HG02884 (cell line): ENCODE measurements at regions not wholly inside any gene's neighbourhood (a gene's known extent, or its start where the extent isn't known, plus 50 kb on each side); places are given as distances from the start of the nearest gene placed in this dataset.

Experiments
- ATAC-seq: cut with Tn5 transposase; IDR thresholded peaks from one replicate; pipeline ENCODE4 v1.9.1; 2021; ENCODE audit warnings: mild to moderate bottlenecking, moderate library complexity; ENCODE audit not compliant: unreplicated experiment

DNA sequence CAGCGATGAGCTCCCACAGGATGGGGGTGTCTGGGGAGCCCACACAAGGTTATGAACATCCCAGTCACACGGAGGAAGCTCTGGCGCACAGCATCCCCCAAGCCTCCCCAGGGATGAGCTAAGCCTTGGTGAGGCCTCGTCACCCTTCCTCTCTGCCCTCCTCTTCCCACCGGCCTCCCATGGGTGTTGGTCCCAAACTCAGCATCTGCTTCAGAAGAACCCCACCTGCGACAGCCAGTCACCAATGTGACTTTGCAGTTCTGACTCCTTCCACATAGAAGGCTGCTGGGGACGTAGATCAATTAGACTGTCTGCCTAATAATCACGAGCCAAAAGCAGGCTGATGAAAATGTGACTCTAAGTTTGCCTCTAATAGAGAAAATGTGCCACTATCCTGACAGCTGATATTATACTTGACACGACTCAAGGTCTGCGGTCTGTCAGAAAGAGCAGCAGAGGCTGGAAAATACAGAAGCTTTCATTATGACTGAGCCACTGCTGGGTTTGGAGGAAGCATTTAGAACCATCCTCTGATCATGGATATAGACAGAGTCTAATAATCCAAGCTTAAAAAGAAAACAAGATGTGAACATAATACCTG, 116.0 kb upstream of the PFKP start:
- peak; percentile 40 for ATAC-seq

DNA sequence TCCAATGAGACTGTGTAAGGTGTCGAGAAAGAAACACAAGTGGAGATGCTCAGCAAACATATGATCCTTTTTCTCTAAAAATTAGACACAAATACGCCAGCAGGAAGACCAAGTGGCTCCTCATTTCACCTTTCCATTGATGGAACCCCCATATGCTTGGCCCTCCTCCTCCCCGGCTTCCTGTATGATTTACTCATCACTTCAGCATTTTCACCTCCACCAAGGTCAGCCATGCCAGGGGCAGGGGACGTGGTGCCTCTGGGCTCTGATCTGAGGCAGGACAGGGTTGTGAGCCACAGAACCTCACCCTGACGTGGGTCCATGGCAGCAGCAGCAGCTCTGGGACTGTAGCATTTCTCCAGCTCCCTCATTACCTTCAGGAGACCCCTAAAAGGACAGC, 116.8 kb upstream of the PFKP start:
- ATAC-seq = no peak

DNA sequence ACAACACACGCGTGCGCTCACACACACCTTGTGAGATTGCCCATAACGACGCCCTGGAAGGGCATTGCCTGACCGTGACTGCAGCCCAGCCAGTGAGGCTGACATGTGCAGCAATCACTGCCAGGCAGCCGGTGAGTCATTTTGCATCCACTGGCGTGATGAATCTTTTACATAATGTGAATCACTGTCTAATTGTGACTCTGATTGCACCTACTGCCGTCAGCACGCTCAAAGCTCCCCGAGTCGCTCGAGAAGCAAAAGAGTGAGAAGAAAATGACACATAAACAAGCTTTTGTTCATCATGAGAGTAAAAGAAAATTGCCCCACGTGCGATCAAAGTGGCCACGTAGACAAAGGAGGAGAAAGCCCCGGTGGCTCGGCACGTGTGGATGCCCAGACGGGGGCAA, 117.4 kb upstream of the PFKP start:
- ATAC-seq = peak; percentile 50

DNA sequence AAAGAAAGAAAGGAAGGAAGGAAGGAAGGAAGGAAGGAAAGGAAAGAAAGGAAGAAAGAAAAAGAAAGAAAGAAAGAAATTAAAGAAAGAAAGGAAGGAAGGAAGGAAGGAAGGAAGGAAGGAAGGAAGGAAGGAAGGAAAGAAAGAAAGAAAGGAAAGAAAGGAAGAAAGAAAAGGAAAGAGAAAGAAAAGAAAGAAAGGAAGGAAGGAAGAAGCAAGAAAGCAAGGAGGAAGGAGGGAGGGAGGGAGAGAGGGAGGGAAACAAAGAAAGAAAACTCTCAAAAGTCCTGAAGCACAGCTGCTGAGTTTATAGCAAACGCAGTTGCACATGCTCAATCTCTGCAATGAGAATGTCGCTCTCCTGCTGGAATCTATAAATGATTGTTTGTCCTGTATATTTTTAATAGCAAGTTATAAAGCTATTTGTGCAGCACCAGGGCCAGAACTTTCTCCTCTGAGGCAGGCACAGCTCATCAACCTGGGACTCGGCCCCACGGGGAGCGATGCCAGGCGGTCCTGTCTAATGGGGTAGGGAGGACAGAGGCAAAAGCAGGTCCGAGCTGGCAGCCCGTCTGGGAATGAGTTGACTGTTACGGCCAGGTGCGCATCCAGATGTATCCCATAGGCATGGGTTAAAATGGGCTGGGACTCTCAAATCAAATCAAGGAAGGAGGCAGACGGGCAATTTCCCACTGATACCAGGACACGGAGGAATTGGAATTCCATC, 118.0 kb upstream of the PFKP start:
- no peak for ATAC-seq

DNA sequence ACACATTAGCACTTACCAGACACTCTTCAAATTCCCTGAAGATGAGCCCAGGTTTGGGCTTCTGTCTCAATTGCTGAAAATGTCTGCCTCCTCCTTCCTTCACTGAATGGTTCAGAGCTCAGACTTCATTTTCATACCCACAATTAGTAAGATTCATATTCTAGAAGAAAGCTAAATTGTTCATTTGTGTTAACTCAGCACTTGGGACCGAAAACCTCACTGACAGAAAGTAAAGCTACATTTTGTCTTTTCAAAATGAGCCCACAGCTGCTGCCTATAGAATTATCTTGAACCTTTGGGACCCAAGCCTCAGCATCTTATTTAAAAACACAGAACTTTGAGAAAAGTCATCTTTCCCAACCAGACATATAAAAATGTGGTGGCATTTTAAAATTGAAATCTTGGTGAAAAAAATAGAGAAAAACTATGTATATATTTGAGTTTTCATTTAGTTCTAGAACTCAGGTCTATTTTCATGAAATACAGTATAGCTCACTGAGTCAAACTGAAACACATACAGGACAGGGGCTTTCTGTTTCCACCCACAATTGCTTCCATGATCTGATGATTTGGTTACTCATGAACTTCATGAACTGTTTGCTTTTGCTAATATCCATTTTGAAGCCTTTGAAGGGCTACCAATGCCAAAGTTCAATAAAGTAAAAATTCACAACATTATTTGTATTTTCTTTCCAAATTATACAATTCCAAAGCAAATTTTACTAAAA, 119.1 kb upstream of the PFKP start:
- ATAC-seq = peak; percentile 82

DNA sequence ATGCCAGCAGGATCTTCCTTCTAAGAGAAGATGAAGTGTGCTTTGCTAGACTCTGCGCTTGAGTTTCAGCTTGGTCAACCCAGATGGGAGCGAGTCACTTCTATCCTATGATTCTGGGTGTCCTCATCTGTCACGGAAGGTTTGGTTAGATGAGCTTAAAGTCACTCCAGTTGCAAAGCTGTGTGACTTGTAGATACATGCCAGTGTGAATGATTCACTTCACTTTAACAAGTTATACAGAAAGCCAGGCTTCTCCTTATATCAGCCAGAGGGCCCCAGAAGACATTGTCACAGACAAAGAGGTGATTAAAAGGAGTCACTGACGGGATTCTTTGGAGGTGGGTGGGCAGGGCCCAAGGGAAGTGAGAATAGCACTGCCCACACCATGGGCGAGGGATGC, 122.6 kb upstream of the PFKP start:
- ATAC-seq = no peak

DNA sequence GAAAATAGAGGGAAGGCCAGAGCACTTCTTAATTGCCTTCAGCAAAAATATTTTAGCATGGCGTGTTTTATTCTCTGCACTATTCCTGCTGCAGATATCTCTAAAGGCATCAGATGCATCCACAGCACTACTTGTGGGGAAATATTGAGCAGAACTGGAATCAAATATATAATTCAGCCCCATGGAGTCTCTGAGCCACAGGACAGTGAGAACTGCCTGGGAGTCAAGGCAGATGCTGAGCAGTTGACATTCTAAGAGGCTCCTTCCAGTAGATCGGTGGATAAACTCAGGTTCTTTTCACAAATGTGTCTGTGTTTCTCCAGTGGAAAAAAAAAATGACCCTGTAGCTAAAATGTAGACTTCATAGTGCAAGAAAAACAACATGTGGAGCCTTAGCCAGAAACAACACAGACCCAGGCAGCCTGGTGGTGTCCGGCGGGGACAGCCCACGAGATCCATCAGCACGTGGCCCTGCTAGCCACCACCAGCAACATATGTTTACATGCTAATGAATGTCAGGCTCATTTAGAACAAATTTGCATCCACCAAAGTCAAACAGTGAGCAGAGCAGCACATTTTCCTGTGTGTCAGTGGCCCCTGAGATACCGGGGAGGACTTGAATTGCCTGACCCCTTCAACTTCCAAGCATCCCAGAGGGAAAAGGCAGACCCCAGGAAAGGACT, 123.3 kb upstream of the PFKP start:
- ATAC-seq = no peak

DNA sequence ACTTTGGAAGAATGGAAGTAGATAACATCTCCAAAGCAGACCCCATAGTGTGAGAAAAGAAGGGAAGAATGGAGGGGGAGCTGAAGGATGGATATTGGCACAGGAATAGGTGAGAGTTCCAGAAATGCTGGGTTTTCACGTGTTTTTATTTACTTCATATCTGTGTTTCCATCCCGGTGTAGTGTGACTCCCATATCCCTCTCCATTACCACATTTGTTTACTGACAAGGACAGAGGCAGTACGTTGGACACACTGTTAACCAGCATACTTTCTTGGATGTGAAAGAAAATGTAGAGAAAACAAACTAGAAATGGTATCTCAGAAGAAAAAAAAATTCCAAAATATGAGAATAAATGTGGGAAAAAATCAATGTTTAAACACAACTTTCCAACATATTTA, 124.4 kb upstream of the PFKP start:
- ATAC-seq = no peak

DNA sequence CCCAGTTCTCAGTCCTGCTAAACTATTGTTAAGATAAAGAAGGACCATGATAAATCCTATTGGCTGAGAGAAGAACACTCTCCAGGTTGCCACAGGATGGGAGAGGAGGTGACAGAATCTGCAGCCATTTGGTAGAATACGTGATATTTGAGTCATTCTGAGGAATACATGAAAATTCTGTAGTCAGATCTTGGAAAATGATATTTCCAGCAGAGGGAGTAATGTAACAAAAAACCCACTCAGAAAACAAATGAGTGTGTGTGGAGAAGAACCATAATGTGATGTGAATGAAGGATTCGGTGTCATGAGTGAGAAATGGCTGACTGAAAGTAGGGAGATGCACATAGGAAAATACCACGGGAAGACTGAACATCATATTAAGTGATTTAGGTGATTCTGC, 128.5 kb upstream of the PFKP start:
- ATAC-seq = no peak

DNA sequence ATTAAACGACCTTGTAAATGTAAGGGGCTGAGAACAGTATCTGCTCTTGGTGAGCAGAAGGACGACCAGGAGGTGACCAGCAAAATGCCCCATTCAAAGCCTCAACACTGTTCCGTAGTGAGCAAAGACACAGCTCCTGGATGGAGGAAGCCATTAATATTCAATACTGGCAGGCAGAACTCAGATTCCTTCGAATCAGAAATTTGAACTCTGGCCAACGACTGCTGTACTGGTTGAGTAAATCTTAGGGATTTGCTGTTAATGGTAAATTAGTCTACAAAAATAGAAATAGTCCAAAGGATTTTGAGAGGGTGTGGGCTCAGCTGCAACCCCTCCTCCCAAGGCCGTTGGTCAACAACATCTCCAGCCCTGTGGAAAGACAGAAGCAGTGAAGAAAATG, 130.5 kb upstream of the PFKP start:
- ATAC-seq = no peak

DNA sequence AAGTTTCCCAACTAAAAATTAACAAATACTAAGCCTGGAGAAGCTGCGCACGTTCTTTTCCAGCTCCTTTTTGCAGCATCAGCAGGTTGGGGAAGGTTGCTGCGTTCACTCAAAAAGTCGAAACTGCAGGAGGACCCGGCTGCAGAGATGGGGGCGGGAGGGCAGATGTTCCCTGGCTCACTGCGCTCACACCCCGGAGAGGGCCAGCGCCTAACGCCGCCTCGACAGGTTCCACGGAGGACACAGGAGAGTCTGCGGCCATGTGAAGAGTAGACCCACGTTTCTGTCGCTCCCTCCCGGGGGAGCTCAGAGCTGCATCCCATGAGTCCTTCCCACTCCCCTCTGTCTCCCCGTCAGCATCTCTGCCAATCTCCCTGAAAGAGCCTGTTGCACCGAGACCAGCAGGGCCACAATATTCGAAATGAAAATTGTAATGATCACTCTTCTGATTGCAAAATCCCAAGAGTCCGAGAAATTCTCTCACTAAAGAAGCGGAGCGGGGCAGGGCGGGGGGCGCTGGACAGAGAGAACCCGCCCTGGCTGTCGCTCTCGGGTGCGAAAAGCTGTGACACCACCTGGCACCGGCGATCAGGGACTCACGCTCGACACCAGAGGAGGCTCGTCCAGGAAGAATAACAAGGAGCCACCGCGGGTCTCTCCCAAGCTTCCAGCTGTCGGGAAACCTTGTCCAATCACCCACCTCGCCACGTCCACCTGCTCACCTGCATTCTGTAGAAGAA, 131.5 kb upstream of the PFKP start:
- ATAC-seq = no peak

DNA sequence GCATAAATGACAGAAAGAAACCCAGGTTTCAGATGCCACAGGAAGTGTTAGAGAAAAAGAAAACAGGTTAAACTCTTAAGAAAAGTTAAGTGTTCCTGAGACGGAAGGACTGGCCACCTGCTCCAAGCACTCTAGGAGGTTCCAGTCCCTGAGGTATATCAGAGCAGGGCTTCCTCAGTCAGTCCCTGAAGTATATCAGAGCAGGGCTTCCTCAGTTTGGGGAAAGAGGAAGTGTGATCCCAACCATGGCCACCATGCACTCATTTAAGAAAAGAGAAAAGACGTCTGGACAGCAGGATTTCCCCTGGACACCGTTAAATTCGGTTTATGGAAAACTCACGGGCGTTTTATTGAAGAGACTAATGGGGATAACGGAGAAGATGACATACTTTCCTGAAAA, 133.4 kb upstream of the PFKP start:
- ATAC-seq = no peak

DNA sequence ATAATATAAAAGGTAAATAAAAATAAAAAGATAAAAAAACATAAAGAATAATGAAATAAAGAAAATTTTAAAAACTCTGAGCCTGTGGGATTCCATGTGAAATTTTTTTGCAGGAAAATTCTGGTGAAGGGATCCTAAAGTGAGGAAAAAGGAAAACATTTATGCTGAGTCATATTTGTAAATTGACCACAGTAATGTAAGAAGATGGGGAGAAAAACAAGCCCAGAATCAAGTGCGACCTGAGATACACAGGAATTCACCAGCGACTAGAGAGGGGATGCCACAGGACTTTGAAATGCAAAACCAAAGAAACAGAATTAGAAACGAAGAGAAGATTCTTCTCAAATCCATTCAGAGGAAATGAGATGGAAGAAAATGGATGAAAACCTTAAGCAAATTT, 133.8 kb upstream of the PFKP start:
- ATAC-seq = no peak

DNA sequence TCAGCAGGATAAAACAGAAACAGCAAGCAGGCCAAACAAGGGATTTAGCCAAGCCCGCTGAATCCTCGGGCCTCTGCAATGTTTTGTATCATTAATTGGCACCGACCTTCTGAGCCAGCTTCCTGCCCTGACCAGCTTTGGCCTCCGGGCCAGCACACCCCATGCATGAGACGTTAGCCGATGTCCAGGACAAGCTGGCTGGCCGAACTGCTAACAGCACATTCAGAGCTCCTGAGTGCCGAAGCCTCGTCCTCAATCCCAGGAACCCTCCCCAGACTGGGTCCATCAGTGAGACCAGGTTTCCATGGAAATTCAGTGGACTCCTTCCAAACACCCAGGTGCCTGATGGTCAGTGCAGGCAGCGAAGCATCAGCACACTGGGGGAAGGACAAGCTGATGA, 134.3 kb upstream of the PFKP start:
- ATAC-seq = no peak

DNA sequence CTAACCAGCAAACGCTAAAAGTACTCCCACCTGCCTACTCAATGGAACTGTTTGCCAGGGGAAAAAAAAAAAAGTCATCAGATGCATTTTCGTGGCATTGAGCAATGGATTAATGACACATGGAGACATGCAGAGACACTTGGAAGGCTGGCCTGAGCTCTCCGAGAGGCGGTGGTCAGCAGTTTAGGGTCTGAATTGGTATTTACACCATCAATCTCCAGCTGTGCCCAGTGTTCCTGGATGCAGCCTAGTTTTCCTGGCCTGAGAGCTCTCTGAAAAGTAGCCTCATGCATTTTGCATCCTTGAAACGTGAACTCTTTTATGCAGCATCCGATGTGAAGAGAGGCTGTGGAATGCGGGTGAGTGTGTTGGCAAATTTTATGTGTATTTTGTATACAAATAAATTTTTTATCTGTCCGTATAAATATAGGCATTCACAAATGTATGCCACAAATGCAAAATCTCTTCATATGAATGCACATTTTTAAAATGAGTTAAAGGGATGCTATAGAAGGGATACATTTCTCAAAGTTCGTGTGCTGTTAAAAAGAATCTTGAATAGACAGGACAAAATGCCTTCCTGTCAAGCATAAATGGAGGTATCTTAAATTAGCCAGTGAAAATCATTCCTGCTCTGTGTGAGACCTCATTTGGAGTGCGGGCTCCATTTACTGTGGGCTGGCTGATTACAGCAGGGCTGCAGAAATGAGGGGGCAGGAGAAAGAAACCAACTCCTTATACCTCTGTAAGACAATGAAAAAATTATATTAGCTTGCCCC, 137.7 kb upstream of the PFKP start:
- ATAC-seq = no peak

DNA sequence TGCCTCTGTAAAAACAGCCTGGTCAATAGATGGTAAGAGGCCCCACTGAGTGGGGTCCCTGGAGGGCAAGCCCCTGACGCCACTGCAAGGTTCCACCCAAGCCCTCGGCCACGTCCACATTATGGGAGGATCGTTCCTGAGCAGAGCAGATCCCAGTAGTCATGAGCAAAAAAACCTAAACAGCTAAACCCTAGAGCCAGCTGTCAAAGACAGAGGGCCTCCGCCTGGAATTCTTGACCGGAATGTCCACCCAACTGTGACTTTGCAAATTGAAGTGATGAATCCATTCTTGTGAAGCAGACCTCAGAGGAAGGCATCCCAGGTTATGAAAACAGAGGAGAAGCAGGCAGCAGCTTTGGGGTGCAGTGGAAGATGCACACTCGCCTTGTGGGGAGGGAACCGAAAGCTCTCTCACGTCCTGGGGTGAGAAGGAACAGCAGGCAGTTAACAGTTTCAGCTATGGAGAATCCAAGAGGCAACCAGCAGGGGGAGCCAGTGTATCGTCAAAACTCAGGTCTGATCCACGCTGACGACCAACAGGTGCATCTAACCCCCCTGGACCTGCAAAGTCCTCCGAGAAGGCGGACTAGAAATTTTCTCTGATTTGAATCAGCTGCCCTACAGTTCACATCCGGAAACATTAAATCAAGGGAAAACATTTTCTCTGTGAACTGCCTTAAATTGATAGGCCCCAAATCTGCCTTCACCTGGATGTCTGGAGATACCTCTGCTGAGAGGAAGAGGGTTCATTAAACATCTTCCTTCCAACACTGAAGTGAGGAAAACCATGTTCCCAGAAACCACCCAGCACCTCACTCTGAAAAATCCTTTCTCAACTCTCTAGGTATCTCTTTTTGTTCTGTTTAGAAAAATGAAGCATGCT, 139.1 kb upstream of the PFKP start:
- ATAC-seq = peak; percentile 95

DNA sequence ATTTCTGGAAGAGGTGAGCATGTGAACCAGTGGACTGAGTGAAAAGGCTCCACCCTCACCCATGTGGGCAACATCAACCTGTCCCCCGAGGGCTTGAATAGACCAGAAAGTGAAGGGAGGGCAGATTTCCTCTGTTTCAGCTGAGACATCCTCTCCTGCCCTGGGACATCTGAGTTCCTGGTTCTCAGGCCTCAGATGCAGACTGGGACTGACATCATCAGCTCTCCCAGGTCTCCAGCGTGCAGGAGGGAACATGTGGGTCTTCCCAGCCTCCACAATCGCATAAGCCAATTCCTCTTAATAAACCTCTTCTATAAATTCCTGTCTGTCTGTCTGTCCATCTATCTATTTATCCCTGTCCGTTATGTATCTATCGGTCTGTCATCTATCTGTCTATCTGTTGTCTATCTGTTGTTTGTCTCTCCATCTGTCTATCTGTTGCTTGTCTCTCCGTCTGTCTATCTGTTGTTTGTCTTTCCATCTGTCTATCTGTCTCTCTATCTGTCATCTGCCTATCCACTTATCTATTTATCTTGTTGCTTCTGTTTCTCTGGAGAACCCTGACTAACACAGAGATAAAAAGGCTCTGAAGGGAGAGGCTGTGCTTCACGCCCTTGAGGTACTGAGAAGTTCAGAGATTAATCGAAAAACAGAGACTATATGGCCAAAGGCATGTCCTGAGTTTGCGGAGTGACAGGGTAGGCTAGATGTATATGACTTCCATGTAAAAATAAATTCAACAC, 140.3 kb upstream of the PFKP start:
- ATAC-seq = no peak

DNA sequence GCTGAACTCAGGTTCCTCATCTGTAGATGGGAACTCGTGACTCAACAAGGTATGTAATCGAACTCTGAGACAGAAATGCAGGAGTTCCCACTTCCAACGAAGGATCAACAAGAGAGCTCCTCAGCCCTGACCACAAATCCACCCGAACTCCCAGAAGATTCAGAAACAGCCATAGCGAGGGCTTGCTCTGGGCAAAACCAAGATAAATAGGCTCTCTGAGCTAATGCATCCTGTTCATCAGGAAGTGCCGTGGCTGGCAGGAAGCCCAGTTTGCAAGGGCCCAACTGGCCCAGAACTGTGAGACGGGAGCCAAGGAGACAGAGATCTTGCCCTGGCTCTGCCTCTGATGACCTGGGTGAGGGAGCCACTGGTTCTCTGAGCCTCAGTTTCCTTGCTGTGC, 141.7 kb upstream of the PFKP start:
- ATAC-seq = no peak

DNA sequence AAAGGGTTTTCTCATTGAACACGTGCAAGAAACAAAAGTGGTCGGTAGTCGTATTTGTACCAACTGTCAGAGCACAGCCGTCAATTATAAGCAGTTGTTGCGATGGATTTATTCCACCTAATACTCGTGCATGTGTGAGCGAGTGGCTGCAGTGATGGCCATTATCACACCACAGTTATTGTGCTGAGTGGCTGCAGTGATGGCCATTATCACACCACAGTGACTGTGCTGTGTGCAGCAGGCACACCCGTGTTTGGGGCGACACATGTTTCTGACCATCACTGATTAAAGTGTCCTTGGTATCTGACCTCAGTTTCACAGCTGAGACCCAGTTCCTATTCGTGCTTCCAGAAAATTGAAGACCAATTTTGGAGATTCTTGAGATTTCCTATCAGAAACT, 142.9 kb upstream of the PFKP start:
- no peak for ATAC-seq
